WI38 (cell line): ENCODE measurements at regions not wholly inside any gene's neighbourhood (a gene's known extent, or its start where the extent isn't known, plus 50 kb on each side); places are given as distances from the start of the nearest gene placed in this dataset.

Experiments used
- H3K4me3 ChIP-seq: 2 replicates; pipeline ENCODE4 v1.5.1; 2011; ENCODE audit warnings: low read depth, mild to moderate bottlenecking, control low read depth, low read length
- TF ChIP-seq, protein P1 (sequence below): IDR thresholded peaks from 2 replicates; pipeline ENCODE4 v1.5.1; 2012; ENCODE audit warnings: low read depth, mild to moderate bottlenecking, control low read depth, low read length

DNA sequence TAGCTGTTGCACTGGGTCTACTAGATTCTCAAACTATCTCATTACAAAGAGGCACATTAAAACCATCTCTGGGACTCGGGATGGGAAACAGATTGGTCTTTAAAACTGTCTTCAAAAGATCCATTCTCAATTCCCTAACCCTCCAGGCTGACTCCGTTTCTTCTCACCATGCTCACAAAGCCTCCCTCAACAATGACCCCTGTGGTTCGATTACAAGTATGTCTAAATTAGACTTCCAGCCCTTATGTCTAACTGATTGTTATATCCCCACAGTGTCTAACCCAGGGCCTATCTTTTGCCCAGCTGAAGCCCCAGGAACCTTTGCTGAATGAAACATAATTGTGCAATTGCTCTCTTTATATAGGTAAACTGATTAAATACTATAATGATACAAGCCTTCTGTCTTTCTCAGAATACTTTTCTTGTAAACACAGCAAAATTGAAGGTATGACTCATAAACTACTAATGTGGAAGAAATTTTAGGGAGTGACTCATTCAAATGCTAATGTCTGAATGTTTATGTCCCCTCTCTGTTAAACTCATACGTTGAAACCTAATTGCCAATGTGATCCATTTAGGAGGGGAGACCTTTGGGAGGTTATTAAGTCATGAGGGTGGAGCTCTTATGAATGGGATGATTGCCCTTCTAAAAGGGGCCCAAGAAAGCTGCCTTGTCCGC, 65.6 kb upstream of the DAB1 start:
- peak overlapping the region; percentile 27; the same call in 1 of the 2 replicates for H3K4me3 ChIP-seq

DNA sequence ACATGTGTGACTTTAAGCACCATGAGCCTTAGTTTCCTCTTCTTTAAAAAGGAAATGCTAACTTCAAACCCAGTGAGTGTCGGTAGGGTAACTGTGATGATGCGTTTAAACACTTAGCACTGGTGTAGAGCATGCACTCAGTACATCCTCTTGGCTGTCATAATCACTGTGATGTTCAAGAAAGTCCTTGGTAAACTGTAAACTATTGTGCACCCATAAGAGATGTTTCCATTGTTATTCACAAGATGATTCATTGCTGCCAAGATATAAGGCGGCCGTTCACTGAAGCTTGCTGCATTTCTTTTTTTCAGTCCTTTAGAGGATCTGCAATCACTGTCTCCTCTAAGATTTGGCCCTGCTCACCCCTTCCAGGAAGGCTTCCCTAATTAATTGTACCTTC, 61.8 kb upstream of the DAB1 start:
- no peak overlapping the region for H3K4me3 ChIP-seq
- TF ChIP-seq, protein P1, sequence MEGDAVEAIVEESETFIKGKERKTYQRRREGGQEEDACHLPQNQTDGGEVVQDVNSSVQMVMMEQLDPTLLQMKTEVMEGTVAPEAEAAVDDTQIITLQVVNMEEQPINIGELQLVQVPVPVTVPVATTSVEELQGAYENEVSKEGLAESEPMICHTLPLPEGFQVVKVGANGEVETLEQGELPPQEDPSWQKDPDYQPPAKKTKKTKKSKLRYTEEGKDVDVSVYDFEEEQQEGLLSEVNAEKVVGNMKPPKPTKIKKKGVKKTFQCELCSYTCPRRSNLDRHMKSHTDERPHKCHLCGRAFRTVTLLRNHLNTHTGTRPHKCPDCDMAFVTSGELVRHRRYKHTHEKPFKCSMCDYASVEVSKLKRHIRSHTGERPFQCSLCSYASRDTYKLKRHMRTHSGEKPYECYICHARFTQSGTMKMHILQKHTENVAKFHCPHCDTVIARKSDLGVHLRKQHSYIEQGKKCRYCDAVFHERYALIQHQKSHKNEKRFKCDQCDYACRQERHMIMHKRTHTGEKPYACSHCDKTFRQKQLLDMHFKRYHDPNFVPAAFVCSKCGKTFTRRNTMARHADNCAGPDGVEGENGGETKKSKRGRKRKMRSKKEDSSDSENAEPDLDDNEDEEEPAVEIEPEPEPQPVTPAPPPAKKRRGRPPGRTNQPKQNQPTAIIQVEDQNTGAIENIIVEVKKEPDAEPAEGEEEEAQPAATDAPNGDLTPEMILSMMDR: no peak

More for the DNA sequence above, 65.6 kb upstream of the DAB1 start:
- TF ChIP-seq, protein P1: no peak

DNA sequence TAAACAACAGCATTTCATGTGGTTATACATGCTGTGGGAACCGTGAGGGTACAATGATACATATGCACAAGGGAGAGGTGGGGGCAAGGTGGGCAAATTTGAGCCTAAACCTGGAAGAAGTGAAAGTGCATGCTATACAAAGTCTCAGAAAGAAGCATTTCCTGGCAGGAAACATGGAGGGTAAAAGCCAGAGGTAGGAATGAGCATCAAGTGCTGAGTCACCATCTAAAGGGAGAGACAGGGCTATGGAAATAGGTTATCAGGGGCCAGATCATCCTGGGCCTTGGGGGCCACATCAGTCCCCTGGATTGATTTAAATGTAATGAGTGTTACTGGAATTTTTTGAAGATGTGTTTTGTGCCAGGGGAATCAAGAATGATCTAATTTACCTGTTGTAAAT, 60.1 kb upstream of the DAB1 start:
- no peak overlapping the region for H3K4me3 ChIP-seq
- TF ChIP-seq, protein P1: no peak

DNA sequence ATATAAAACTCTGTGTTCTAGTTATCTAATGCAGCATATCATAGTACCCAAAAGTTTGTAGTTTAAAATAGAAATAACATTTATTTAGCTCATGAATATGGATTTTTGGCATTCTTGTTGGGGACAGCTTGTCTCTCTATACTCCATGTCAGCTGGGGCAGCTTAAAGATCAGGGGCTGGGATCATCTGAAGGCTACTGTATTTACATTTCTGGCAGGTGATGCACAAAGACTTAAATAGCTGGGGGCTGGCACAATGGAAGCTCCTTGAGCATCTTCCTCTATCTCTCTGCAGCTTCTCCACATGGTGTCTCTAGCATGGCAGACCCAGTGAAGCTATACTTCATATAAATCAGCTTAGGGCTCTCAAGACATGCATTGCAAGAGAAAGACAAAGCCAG, 55.6 kb upstream of the DAB1 start:
- H3K4me3 ChIP-seq: no peak overlapping the region
- TF ChIP-seq, protein P1: no peak

DNA sequence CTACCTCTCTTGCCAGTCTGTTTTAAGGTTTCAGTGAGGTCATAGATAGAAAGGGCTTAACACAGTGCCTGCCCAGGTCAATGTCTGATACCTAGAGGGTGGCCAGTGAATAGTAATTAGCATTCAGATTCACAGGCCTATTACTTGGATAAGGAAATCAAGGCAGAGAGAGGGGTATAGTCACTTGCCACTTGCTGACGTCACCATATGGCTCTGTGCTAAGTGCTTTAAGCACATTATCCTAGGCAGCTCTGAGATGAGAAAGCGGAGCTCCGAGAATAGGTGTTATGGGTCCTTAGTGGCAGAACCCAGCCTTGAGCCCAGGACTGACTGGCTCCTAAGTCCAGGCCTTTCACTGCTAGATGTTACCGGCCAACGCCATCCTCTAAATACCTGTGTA, 51.5 kb upstream of the DAB1 start:
- no peak overlapping the region for H3K4me3 ChIP-seq
- TF ChIP-seq, protein P1: no peak

DNA sequence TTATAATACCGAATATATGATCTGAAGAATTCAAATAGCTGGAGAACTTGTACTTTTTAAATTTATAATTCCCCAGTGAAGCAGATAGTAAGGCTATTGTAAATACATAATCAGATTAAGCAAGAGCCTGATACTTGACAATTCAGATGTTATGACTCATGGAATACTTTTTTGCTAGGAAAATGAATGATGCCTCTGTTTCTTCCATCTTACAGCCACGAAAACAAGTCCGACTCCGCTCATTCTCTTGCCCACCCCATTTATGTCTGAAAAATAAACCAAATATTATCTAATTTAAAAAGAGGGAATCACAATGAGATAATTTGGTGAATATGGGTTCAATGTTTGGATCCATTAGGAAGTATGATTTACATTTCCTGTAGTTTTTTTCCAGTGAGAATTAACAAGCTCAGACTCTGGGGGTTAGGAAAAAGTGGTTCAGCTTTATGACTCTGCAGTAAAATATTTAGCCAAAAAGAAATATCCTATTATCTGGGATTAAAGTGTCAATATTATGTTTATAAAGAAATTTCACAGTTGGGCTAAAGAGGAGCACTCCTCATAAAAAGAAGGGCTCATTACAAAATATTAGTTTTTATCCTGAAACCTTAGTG, 50.4 kb upstream of the DAB1 start:
- TF ChIP-seq, protein P1: no peak
- no peak overlapping the region for H3K4me3 ChIP-seq
